Dermis blood vessel endothelial cell (primary cell): ENCODE measurements at regions not wholly inside any gene's neighbourhood (a gene's known extent, or its start where the extent isn't known, plus 50 kb on each side); places are given as distances from the start of the nearest gene placed in this dataset.

Experiments
- DNase-seq: peaks from one replicate; pipeline ENCODE4 v3.0.0; 2010

DNA sequence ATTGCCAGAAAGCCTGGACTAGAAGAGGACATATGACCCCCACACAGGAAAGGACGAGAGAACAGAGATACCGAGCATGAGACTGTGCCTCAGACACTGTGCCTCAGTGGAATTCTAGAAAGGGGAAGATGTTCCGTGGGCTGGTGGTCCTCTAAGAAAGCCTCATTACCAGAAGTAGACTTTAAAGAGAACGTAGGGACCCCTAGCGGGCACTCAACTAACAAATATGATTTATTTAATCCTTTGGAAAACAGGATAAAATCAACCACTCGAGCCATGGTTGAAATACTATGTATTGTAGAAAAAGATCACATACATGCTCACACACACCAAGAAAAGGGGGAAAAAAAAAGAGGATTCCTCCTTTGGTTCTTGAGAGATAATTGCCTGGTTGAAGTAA lies 701.2 kb upstream of the SORCS1 start:
- DNase-seq = no peak

DNA sequence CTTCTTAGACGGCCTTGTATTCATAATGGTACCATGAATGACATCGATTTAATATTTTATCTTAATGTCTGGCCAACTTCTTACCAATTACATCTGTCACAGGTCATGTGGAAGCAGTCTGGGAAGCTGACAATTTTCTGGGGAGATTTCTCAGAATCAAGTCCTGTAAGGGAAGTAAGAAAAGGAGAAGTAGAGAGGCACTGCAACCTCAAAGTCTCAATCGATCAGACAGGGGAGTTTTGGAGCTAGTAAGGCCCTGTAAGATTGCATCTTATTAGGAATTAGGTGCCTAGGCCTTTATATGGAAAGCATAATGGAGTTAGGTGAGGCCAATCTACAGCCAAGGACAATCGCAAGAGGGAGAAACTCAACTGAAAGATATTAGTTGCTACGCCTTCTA lies 694.6 kb upstream of the SORCS1 start:
- DNase-seq = no peak

DNA sequence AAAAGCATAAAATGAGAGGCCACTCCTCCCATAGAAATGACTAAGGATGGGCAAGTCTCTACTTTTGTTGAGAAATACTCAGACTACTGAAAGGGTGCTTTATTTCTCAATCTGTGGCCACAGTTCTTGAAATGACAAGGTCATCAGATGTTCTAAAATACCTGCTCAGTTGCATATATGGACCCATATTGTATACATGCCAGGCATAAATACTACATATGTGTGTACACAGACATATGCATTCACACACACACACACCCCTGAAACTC lies 691.5 kb upstream of the SORCS1 start:
- no peak for DNase-seq

DNA sequence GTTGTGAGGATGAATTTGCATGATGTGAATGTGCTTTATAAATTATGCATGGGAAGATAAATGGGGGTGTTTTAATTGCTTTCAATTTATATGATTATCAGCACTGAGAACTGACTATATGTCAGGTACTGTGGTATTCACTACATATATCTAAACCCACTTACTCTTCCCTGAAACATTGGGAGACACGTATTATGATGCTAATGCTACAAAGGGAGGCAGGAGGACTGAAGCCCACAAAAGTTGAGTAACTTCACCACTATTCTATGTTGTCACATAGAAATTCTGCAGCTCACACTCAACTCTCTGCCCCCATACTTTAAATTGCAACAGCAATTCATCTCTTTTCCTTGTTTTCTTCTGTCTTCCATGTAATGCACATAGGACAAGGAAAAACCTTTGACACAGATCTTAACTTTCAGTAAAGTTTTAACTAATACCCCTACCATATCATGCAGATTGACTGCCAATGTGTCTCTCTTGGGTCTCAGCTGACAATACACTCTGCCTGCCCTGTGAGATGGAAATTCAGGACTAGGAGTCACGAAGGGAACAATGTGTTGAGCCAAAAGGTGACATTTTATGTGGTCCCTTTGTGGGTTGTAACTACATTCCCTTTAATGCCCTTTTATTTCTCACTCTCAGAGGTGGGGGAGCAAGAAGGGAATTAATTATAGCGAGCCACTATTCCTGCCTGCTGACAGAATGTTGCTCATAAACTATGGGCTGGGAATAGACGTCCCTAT lies 691.0 kb upstream of the SORCS1 start:
- DNase-seq = no peak

DNA sequence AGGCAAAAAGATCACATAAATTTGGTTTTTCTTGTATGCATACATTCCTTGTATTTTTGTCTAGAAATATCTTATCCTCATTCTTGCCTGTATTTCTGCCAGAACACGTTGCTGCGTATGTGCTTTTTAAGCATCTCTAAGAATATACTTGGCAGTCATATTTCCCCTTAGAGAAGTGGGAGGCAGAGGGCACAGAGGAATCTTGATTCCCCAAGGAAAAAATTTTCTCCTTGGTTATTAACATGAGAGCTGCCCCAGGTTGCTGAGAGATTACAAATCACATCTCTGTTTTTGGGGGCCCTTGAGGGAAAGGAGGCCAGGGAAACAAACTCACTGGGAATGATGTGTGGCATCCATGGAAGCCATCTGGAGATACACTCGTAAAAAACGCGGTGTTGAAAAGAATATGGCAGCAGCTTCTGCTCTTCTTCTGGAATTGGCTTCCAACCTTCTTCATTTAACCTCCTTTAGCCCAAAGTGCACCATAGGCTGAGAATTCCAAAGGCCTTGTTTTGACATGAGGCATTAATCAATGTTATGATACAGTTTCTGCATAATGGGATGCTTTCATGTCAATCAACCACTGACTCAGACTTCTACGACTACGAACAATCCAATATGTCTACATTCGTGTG lies 684.3 kb upstream of the SORCS1 start:
- no peak for DNase-seq

DNA sequence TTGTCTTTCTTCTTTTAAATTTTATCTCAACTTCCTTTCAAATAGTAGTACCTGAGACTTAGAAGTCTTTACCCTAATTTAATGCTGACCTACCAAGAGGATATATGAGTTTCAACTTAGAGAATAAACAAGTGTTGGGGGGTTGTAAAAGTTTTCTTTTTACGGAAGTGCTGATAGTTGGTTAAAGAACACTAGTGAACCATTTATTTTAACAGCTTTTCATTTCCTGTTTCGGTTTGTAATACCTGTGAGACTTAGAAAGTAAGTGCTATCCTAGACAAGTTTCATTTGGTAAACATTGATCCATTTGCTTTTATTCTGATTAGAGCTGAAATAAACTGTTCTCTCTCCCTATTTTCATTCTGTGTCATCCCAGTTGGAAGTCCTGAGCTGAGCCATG lies 683.1 kb upstream of the SORCS1 start:
- no peak for DNase-seq

DNA sequence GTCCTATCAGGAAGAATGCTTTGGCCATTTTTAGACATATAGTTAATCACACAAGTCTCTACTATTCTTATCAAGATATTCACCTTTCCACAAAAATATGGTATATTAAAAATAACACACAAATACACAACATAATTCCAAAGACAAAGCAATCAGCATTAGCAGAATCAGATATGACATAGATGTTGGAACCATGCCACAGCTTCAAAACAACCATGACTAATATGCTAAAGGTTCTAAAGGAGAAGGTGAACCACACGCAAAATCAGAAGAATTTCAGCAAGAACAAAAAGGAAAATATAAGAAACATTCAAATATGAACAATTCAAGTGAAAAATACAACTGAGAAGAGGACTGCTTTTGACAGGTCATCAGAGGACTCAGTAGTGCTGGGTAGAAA lies 670.2 kb upstream of the SORCS1 start:
- DNase-seq = no peak

DNA sequence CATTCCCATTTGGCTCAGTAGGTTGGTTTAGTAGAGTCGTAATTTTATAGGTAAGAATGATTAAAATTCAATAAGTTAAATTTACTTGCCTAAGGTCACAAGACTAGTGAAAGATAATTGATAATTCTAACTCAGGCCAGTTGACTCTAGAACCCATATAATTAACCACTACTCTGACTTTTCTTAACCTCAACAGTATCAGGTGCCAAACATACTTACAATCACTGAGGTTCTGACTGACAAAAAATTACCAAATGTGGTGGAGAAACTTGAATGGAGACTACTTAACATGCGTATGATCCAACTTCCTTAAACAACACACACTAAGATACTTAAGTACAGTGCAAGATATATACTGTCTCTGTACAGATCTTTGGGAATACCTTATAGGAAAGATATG lies 667.3 kb upstream of the SORCS1 start:
- no peak for DNase-seq

DNA sequence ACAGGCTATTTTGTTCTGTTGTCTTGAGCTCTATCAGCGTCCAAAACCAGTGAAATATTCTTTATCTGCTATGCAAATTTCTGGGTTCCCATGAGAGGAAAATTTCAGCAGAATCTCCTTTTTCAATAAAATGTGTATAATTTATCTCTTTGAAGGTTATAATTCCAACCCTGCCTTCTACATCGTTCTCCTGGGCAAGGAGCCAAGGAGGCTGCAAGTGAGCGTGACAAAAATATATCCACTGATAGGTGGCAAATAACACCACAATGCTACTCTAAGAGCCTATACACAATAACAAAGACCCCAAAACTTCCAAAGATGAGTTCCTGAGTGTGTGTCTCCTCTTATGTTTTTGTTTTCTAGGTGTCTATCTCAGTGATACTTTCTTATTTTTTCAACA lies 664.7 kb upstream of the SORCS1 start:
- no peak for DNase-seq

DNA sequence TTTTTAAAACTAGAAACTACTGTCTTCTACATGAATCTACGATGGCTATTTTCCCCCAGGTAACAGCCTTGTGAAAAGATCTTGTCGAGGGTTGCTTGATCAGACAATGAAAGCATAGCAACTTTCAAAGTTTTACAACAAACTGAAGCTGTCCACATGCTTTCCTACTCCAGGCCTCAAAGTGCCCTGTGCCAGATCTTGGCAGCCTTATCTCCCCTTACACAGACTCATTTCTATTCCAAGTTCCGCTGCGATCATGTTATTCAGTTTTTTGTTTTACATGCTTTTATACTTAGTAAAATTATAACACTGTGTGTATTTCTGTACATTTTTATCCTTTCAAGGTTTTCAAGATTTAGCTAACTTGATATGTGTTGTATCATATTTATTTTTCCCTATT lies 661.7 kb upstream of the SORCS1 start:
- no peak for DNase-seq

DNA sequence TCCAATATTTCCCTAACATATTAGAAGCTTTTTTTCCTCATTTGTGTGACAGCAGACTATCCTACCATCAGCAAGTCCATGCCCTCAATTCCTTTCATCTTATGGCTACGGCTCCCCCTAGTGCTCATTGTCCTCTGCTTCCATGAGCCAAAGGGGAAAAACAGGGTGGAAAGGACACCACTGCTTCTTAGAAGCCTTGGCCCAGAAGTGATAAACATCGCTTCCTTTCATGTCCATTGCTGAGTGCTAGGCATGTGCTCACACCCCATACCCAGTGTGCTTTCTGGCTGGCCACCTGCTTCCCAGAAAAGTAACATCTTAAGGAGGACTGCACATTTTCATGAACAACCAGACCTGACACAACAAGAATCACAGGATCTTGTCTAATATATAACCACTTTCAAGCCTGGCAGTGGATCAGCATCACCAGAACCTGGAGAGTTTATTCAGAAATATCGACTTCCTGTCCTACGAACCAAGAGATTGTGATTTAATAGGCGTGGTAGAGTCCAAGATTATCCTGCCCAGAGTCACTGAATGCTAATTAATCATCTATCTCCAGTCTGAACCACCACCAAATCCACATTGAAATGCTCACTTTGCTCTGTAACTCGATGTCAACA lies 650.5 kb upstream of the SORCS1 start:
- DNase-seq = peak; percentile 6

DNA sequence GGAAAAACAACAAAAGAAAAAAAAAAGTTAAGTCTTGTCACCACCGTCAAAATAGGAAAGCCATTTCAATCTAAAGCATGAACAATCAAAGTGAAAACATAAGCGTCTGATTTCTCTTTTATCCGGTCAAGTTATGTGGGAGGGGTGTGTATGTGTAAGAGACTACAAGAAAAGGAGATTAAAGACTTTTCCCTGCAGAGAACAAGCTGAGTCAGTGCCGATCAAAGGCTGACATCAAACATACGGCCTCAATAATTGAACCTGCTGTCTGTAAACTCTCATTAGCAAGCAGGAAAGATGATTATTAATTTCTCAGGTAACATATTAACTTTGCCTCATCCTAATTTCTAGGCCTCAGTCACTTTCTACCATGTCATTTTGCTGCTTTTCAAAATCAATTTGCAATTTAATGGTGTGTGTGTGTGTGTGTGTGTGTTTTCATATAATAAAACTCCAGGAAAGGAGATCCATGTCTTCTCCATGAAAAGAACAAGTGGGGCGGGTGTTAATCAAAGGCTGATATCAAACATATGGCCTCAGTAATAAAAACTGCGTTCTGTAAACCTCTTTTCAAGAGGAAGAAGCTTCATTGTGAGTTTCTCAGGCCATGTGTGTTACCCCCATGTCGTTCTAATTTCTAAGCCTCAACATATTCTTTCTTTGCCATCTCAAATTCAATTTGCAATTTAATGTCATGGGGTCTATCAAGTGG lies 649.1 kb upstream of the SORCS1 start:
- no peak for DNase-seq

DNA sequence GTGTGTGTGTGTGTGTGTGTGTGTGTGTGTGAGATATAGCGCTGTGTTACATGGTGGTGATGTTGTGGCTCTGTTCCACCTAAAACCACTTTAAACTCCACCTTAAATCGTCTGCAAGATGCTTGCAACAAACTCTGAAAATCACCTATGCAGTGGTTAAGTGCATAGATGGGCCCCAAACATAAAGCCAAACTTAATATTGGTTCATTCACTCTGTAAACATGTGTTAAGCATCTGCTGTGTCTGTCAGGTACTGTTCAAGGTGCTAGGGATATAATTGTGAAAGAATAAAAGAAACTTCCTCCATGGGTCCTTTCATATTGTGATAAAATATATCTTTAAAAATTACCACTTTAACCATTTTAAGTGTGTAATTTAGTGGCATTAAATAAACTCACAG lies 645.4 kb upstream of the SORCS1 start:
- no peak for DNase-seq

DNA sequence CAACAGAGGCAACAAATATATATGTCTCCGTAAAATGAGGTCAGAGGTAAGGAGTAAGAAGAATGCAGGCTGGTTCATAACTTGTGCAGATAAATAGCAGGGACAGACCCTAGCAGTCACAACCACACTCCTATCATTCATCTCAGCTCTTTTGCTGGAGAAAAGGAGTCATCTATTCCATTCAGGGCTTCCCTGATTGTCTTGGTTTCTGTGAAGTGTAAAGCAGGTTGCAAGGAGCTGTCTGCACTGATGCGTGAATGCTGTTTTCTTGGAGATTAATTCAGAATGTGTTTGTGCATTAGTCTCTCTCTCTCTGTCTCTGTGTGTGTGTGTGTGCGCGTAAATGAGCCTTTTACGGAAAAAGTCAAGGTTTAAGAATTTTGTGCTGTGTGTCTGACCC lies 643.3 kb upstream of the SORCS1 start:
- no peak for DNase-seq

DNA sequence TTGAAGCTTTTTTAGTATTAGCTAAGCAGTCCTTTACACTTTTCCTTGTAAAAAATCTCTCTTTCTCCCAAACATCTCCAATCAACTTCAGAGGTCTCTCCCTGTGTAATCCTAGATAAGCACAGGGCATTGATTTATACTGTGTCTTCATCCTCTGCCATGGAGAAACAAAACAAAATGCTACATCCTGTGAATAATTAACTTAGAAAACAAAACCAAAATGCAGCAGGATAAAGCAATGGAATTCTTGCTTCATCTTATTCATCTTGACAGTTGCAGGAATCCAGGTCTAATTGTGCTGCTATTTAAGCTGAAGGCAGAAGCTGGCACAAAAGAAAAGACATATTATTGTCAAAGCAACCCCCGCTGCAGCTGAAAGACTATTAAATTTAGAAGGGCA lies 641.5 kb upstream of the SORCS1 start:
- DNase-seq = no peak

DNA sequence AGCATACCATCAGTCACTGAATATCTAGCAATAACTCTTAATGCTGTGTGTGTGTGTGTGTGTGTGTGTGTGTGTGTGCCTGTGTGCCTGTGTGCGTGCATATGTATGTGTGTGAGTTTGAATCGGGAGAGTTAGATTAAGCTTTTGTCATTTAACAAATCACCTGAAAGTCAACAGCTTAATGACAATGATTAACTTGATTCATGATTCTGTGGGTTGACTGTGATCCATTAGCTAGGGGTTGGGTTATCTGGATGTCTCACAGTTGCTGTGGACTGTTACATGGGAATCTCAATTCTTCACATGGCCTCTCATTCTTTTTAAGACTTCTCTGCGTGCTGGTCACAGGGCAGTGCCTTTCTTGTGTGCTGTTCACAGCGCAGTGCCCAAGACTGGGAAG lies 639.0 kb upstream of the SORCS1 start:
- no peak for DNase-seq

DNA sequence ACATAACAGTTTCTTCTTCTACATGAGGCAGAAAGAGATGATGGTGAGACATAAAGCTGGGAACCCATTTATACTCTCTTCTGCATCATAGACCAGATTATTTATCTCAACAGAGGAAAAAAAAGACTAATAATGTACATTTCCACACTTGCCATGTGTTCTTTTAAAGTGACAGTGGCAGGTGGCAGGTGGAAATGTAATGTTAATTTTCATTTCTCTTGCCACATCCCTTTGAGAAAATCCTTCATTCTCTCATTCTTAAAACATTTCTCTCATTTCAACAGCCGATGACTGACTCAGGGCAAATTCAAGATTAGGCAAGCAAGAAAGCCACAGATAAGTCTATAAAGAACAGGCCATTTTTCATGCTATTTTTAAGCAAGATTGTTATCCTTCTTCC lies 635.6 kb upstream of the SORCS1 start:
- DNase-seq = no peak

DNA sequence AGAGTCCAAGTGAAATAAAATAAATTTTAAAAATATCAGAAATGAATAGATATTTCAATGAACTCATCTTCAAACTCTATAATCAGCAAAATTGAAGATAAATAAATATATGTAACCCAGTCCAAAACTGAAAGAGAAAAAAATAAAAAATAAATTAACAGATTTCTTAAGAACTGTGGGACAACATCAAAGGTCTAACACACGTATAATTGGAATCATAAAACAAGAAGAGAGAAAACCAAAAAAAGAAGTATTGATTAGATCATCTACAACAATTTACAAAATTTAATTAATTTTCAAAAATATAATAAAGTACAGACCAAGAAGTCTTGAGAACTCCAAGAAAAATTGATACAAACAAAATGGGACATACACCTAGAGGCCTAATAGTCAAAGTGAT lies 625.8 kb upstream of the SORCS1 start:
- no peak for DNase-seq

DNA sequence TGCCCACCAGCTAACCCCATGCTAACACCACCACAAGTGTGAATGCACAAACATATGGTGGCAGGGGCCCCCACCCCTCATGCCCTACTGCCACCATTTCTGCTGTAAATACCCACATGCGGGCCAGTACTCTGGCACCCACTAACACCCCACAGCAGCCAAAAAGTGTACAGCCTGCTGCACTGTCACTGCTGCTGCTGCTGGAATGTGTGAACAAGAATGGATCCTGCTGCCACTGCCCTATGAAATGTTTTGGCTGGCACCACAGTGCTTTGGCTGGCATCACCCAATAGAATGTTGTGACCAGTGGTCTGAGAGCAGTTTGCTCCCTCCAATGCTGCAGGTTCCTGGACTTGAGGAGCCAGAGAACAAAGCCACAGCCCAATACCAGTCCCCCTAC lies 606.6 kb upstream of the SORCS1 start:
- no peak for DNase-seq

DNA sequence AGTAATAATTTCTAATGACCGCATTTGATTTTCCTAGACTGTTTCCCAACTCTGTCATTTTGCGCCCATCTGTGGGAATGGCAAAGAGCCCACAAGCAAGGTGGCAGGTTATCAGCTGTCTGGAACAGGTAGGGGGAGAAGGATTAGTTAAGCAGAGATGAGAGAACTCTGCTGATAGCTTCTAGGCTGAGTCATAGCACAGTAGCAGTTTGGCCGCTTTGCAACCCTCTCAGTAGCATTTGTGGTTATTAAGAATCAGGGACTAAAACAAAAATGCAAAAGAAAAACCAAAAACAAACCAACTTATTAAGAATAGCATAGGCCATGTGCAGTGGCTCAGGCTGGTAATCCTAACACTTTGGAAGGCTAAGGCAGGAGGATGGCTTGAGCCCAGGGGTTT lies 602.7 kb upstream of the SORCS1 start:
- DNase-seq = no peak

DNA sequence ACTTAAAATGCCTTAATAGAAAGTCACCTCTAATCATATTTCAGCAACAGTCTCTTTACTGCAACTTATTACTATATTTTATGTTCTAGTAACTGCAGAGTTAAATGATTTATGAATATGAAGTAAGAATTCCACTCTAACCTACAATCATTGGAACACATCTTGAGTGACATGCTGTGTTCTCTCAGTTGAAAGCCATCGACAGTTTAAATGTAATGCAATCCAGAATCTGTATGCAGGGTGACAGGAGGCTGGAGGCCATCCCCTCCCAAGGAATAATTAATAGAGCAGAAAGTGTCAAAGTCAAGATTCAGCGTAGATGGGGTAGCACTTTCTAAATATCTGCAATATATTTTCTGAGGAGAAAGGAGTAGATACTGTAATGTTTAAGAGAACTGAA lies 590.3 kb upstream of the SORCS1 start:
- no peak for DNase-seq

DNA sequence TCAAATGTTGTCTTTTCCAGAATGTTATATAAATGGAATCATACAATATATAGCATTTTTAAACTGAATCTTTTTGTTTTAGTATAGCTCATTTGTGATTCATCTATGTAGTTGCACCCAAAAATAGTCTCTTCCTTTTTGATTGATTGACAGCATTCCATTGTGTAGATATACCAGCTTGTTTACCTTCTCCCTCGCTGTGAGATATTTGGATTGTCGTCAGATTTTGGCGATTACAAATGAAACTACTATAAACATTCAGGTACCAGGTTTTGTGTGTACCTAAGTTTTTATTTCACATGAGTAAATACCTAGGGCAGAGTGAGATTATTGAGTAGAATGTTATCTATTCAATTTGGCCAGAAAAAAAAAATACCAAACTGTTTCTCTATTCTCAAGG lies 584.7 kb upstream of the SORCS1 start:
- DNase-seq = no peak

DNA sequence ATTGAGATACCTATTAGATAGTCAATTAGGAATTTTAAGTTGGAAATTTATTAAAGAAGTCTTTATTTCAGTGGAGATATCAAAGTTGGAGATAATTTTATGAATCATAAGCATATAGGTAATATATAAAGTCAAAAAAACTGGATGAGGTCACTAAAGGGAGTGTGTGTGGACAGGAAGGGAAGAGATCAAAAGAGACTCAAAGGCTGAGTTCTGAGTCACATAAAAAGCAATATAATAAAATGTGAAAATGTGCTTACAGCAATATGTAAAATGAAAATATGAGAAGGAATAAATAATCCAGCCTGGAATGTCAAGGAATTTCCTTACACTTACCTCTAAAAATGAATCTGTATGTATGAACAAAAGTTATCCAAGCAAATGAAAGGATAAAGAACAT lies 583.3 kb upstream of the SORCS1 start:
- no peak for DNase-seq

DNA sequence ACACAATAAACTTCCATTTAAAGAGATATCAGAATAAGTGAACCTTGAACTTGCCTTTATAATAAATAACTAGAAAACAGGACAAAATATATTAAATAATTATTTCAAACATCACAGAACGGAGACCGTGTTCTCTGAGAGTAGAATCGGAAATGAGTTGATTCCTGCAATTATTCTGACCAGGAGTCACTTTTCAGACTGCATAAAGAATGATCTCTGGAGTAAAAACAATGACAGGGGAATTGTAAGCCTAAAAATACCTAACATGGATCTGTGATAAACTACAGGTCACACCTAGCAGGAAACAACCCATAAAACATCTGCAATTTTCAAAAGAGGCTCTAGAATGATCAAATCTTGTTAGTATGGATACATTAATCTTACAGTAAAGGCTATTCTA lies 577.5 kb upstream of the SORCS1 start:
- DNase-seq = peak; percentile 20
